ENCODE measurements at regions not wholly inside any gene's neighbourhood (a gene's known extent, or its start where the extent isn't known, plus 50 kb on each side); places are given as distances from the start of the nearest gene placed in this dataset.

GRCh38 chr10:113326160-113327111 is 226.4 kb upstream of the HABP2 start:
- DNase-seq: no peak

GRCh38 chr10:113329121-113329596 is 223.7 kb upstream of the HABP2 start:
- DNase-seq: peak; percentile 37

- no peak for DNase-seq
Measured at GRCh38 chr10:113331961-113332360, 220.9 kb upstream of the HABP2 start.

GRCh38 chr10:113333313-113333712 is 219.5 kb upstream of the HABP2 start:
- no peak for DNase-seq

- DNase-seq: peak; percentile 73
Measured at GRCh38 chr10:113335592-113335991, 217.3 kb upstream of the HABP2 start.

- DNase-seq: no peak
Measured at GRCh38 chr10:113336549-113337130, 216.2 kb upstream of the HABP2 start.

- peak; percentile 23 for DNase-seq
Measured at GRCh38 chr10:113337142-113337541, 215.7 kb upstream of the HABP2 start.

- no peak for DNase-seq
Measured at GRCh38 chr10:113339121-113339520, 213.7 kb upstream of the HABP2 start.

GRCh38 chr10:113340282-113340681 is 212.6 kb upstream of the HABP2 start:
- peak; percentile 50 for DNase-seq

- no peak for DNase-seq
Measured at GRCh38 chr10:113341138-113341537, 211.7 kb upstream of the HABP2 start.

- DNase-seq: no peak
Measured at GRCh38 chr10:113345826-113346624, 206.8 kb upstream of the HABP2 start.

- no peak for DNase-seq
Measured at GRCh38 chr10:113347508-113347907, 205.3 kb upstream of the HABP2 start.

- no peak for DNase-seq
Measured at GRCh38 chr10:113348694-113349093, 204.2 kb upstream of the HABP2 start.

GRCh38 chr10:113350311-113351040 is 202.4 kb upstream of the HABP2 start:
- no peak for DNase-seq

- DNase-seq: peak; percentile 68
Measured at GRCh38 chr10:113354711-113355110, 198.1 kb upstream of the HABP2 start.

GRCh38 chr10:113356794-113357680 is 195.8 kb upstream of the HABP2 start:
- DNase-seq: peak; percentile 79

- DNase-seq: peak; percentile 40
Measured at GRCh38 chr10:113357681-113358300, 195.1 kb upstream of the HABP2 start.

- no peak for DNase-seq
Measured at GRCh38 chr10:113359655-113360054, 193.2 kb upstream of the HABP2 start.

GRCh38 chr10:113360870-113361269 is 192.0 kb upstream of the HABP2 start:
- no peak for DNase-seq

- DNase-seq: no peak
Measured at GRCh38 chr10:113362645-113363091, 190.2 kb upstream of the HABP2 start.
